LHCN-M2 (cell line): ENCODE measurements at regions not wholly inside any gene's neighbourhood (a gene's known extent, or its start where the extent isn't known, plus 50 kb on each side); places are given as distances from the start of the nearest gene placed in this dataset.

ENCODE experiments used
- DNase-seq: peaks from one replicate; pipeline ENCODE4 v3.0.0-alpha.2; 2012; ENCODE audit warnings: low read depth

DNA sequence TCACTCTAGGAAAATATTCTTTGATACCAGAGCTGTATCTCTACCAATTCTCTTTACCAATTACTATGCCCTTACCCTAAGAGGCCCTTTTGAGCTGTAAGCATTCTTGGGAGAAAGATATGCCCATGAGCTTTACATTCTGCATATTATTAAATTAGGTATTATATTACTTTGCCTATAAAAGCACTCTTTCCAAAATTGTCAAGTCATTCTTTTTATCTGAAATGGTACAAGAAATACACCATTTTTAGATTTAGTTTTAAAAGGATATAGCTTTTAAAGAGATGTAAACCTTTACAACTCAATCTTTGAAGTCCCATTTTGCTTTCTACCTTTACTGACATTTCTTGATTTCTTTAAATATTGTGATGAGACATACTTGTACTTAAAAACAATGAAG is 343.5 kb downstream of the C12orf50 start:
- DNase-seq = no peak

DNA sequence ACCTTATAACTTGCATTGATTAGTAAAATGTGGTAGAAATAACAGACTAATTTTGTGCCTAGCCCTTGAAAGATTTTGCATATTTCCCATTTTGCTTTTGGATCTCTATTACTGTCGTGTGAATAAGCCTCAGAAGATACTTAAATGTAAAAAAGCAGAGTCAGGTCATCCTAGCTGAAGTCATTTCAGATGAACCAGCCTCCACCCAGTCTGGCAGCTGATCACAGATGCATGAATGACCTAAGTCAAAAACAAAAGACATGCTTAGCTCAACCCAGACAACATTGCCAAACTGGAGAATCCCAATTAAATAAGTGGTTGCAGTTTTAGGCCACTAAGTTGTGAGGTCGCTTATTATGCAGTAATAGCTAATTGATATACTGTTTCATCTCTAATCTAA is 349.9 kb downstream of the C12orf50 start:
- DNase-seq = no peak

DNA sequence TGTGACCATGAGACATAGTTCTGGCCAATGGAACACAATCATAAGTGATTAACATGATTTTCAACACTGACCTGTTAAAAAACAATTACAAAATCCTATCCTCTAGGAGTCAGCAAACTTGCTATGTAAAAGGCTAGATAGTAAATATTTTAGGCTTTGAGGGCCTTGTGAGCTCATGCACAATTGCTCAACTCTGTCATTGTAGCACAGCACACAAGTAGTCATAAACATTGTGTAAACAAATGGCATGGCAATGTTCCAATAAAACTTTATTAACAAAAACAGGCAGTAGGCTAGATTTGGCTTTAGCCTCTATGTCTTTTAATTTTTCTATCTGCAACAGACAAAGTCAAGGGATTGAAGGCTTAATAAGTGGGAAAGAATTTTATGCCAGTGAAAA is 350.7 kb downstream of the C12orf50 start:
- peak; percentile 53 for DNase-seq

DNA sequence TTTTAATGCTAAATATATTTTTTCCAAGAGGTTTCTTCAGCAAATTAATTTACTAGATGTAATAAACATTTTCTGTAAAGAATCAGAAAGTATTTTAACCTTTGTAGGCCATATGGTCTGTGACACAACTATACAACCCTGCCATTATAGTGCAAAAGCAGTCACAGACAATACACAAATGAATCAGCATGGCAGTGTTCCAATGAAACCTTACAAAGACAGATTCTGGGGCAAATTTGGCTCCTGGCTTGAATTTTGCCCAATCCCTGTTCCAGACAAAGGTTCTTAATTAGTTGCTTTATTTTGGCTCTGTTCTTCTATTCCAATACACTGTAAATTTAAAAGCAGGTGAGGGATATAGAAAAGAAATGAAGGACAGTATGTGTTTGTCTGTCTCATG is 352.5 kb downstream of the C12orf50 start:
- no peak for DNase-seq

DNA sequence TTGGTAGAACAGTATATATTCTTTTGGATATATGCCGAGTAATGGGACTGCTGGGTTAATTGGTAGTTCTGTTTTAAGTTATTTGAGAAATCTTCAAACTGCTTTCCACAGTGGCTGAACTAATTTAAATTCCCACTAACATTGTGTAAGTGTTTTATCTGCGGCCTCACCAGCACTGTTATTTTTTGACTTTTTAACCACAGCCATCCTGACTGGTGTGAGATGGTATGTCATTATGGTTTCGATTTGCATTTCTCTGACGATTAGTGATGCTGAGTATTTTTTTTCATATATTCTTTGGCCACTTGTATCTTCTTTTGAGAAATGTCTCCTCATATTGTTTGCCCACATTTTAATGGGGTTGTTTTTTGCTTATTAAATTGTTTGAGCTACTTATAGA is 357.4 kb downstream of the C12orf50 start:
- no peak for DNase-seq

DNA sequence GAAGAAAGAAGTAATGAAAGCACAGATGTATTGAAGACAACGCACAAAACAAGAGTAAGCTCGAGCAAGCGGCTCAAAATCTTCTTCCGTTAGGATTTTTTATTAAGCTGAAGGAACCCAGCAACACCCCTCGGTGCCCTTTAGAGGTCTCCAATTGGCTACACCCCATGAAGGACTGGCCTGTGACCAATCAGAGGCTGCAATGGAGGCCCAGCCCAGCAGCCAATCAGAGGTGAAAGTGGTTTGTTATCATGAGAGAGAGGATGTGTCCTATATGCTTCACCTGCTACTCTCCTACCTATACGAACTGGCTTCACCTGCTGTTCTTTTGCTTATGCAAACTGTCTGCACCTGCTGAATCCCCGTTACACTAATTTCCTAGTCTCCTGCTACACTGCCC is 358.8 kb downstream of the C12orf50 start:
- no peak for DNase-seq

DNA sequence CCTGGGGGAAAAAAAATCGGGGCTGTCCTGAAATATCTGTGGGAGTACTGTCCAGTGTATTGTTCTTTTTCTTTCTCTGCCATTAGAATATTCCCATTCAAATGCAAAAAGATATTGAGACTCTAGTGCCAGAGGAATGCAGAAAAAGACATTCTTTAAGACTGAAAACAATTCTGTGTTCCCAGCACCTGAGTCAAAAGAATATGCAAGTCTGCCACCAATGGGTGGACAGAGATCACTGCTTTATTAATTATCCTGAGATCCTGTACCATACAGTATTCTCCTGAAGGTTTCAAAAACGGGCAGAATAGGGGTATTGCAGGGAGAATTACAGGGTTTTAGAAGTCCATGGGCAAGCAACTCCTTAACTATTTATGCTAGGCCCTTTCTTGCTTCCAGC is 361.8 kb downstream of the C12orf50 start:
- peak; percentile 53 for DNase-seq

DNA sequence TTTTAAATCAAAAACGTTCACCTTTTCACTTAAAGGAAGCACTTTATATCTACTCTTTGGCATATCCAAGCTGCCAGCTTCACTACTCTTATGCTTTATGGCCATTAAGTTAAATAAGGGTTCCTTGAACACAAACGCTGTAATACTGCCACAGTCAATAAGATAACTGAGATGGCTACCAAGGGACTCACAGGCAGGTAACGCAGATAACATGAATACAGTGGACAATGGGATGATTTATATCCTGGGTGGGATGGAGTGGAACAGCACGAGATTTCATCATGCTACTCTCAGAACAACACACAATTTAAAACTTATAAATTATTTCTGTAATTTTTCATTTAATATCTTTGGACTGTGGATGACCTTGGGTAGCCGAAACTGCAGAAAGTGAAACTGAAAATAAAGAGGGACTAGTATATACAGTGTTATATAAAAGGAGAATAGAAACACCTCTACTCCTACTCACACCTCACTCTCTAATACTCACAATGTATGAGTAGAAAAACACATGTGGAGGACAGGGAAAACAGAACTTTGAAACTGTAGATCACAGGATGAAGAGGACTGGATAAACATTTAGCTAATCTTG is 367.3 kb downstream of the C12orf50 start:
- DNase-seq = no peak

DNA sequence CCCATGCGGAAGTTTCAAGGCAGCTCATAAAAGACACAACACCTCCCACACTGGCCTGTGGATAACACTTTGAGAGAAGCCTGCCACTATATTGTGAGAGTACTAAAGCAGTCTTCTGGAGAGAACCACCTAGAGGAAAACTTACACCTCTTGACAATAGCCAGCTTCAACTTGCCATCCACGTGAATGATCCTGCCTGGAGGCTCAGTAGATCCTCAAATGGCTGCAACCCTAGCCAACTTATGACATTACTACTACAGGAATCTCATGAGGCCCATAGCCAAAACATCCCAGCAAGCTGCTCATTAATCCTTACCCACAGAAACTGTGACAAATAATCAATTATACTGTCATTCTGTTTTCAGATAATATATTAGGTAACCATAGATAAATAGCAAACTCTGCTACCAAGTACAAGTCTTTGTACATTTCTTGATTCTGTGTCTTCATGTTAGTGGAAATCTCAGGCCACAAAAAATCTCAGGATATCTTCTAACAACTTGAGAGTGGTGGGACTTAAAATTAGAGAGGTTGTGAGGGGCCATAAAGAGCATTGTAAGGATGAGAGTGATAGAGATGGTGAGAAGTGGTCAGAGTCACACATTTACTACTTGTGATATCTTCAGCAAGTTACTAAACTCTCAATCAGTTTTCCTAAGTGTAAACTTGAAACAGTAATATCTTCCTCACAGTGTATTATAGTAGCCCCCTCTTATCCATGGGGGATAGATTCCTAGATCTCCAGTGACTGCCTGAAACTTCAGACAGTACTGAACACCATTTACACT is 368.0 kb downstream of the C12orf50 start:
- no peak for DNase-seq

DNA sequence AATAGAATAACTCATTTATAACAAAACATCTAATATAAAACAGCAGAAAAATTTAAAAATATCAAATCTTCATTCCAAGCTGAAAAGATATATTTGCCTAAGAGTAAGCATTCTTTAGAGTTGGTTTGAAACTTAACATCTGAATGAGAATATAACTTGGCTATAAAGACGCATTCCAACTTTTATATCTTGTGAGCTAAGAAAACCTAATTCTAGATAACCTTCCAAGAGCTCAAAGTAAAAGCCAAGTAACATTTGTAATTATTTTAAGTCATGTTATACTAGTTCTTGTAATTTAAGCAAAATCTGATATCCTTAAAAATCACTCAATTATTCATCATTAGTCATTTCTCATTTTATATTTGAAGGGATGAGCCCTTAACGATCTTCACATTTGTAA is 368.9 kb downstream of the C12orf50 start:
- no peak for DNase-seq

DNA sequence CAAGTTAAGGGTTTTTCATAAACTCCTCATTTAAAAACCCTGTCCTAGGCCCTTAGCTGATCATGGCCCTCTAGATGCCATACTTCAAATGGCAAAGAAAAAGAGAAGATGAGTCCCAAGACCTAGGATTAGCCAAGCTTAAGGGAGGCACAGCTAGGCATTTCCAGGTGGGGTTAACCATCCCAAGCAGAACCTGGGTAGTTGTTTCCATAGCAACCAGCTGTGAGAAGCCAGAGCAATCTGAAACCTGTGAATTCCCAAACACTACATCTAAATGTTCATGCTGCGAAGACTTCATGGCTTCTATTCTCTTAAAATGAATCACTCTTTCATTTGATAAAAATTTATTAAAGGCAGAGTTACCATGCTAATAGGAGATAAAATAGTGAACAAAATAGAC is 372.9 kb downstream of the C12orf50 start:
- DNase-seq = no peak

DNA sequence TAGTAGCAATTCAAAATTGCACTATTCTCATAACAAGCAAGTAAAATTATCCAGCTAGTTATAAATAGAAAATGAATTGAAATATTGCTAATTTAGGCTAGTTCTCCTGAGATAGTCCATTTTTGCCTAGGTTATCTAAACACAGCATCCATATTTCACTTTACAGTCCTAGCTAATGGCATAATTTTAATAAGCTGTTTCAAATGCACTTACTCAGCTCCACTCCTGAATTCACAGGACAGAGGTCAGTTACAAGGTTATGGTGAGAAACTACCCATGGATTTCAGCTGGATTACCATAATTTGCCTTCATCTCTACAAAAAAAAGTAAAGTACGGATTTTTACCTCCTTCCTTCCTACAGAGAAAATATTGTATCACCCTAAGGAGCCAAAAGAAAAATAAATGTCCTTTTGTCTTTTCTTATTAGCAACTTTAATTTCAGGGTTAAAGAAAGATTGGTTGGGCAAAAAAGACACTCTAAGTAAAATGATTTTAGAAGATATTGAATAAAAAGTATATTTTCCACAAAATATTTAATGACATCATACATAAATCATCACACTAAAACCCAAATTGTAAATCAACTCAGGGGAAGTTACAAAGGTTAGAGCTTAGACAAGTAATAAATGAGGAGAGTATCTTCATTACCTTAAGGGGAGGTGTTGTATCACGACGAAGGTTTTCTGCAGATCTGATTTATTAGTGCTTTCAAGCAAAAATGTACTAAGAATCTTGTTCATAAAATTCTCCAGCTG is 377.4 kb downstream of the C12orf50 start:
- DNase-seq = no peak

DNA sequence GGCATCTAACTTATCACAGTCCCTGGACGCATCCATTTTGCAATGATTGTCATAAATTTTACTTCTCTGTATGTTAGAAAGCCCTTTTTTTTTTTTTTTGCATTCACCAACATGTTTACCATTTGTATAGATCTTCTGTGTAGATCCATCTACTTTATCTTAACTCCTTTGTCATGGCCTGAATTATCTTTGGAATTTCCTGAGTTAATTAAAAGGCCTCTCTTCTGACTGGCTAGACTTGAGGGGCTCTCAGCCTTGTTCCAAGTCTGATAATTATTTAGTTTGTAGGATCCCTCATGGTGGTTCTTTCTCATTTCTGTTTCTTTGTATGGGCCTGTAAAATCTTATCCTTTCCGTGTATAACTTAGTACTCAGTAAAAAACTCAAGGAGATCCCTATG is 387.0 kb downstream of the C12orf50 start:
- no peak for DNase-seq

DNA sequence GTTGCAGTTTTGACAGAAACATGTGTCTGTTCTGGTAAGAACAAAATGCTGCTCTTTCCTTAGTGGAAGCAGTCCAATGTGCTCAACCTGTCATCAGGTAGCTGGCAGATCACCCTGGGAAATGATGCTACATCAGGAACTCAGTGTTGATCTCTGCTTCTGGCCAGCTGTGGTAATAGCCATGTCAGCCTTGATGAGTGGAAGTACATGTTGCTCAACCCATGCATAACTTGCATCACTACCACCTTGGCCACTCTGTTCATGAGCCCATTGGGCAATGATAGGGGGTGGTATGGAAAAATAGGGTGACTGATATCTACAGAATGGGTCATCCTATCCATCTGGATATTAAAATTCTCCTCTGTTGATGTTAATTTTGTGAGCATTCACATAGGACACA is 411.0 kb downstream of the C12orf50 start:
- no peak for DNase-seq

DNA sequence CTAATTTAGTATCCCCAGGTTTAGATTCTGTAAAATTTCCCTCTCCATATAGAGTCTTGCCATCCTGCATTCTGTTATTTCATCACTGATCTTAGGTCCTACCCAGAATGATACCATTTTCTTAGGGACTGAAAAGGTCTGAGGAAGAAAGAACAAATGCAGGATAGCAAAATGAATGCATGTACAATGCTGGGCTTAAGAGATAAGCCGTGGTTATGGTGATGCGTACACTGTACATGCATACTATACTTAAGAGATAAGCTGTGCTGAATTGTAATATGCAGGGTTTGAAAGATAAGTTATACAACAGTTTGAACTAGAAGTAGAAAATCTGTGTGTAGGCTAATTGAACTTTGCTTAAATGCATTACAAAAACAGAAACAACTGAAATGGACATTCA is 416.2 kb downstream of the C12orf50 start:
- DNase-seq = no peak

DNA sequence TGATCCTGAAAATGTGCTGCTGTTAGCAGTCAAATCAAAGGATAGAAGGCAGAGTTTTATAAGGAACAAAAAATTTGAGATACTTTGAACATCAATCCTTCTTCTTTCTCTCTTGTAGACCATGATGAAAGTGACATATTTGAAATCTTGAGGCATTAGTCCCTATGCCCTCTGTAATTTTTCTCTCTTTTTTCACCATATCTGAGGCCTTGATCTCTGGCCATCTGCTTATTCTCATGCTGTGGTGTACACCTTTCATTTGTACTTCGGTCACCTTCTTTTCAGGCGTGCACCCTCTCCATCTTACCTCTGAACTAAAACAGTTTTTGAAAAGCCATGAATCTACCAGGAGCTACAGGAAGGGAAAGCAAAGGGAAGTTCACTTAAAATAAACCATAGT is 420.9 kb downstream of the C12orf50 start:
- DNase-seq = no peak

DNA sequence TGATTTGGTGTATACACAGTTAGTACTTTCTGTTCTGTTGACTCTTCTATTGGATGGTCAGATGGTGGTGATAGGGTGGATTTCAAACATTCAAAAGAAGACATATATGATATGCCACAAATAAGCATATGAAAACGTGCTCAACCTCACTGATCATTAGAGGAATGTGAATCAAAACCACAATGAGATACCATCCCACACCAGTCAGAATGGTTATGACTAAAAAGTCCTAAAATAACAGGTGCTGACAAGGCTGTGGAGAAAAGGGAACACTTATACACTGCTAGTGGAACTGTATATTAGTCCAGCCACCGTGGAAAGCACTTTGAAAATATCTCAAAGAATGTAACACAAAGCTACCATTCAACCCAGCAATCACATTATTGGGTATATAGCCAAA is 425.5 kb downstream of the C12orf50 start:
- peak; percentile 86 for DNase-seq

DNA sequence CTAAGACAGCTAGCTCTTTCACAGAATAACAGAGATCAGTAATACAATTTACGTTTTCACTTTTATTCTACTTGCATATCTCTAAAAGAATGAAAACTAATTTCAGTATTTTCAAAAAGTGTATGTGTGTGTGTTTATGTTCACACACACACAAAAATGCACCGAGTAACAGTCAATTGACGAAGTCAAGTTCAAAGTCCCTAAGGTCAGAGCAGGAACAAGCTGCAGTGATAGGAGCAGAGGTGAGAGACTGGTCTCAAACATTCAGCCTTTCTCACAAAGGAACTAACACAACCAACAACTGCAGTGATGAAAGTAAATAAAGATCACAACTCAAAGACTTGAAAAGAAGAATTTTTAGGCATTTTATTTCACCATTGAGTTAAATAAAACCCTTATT is 429.7 kb downstream of the C12orf50 start:
- no peak for DNase-seq

DNA sequence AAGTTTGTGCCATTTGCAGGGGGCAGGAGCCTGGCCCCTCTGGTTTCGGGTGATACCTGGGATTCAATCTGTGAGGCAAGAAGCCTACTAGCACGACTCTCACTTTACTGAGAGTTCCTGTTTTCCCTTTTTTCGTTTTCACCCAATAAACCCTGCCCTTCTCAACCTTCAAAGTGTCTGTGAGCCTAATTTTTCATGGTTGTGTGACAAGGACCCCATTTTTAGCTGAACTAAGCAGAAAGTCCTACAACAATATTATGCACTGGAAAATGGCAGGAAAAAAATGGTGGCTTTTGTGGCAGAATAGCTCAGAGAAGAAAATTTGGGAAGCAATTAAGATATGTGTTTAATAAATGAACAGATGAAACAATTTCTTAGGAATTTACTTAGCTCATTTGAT is 432.1 kb downstream of the C12orf50 start:
- no peak for DNase-seq

DNA sequence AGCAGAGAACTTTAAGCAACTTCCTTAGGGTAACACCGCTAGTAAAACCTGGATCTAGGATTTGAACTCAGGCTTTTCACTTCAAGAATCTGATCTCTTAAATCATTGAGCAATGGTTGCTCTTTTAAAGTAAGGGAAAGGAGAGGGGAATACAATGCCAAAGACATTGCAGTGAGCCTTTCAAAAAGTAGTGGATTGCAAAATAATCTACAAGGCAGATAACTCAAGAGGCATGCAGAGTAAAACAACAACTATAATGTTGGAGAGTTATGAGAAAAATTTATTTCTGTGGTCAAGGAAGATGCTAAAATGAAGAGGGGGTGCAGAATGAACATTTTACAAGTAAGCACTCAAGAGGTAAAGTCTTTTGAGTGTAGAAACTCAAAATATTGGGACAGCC is 432.6 kb downstream of the C12orf50 start:
- no peak for DNase-seq

DNA sequence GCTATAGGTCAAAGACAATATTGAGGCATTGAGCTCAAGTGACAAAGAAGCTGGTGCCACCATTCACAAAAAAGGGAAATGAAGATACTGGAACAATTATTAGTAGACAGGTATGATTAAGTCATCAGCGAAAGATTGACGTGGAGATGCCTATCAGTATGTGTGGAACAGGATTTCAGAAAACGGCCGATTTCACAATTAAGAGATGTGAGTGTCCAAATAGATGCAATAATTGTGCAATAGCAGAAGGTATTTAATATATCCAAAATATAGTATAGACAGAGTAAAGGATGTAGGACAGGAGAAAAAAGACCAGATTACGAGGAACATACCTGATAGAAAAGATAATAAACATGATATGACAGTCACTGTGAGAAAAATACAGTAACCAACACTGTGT is 433.1 kb downstream of the C12orf50 start:
- DNase-seq = no peak

DNA sequence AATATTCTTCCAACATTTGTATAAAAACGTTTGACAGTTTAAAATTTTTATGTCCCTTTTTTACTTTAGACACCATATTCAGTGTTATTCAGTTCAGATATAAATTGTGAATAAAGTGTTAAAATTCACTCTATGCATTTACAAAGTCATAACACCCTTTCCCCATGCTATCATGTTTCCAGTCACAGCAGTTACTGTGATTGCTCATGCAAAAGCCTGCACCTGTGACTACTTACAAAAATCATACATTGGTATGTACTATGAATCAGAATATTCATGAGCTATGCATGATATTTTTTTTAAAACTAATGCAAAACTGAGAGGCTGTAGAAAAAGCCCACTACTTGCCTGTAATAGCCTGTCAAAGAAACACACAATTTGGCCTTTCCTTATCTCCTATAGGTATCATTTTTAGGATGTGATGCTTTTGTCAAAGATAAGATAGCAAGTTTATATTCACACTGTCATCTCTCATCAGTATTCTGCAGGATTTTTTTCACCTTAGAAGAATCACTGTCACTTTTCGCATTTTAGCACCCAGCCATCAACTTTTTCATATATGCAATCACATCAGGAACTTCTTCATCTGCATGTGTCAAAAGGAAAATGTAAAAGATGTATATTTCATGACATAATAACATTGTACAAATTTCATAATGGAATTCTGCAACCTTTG is 443.2 kb downstream of the C12orf50 start:
- DNase-seq = peak; percentile 22
